HG02943 (cell line): ENCODE measurements at regions not wholly inside any gene's neighbourhood (a gene's known extent, or its start where the extent isn't known, plus 50 kb on each side); places are given as distances from the start of the nearest gene placed in this dataset.

ENCODE experiments used
- ATAC-seq: cut with Tn5 transposase; IDR thresholded peaks from one replicate; pipeline ENCODE4 v1.9.1; 2021; ENCODE audit warnings: mild to moderate bottlenecking, low read depth, moderate library complexity; ENCODE audit not compliant: unreplicated experiment

DNA sequence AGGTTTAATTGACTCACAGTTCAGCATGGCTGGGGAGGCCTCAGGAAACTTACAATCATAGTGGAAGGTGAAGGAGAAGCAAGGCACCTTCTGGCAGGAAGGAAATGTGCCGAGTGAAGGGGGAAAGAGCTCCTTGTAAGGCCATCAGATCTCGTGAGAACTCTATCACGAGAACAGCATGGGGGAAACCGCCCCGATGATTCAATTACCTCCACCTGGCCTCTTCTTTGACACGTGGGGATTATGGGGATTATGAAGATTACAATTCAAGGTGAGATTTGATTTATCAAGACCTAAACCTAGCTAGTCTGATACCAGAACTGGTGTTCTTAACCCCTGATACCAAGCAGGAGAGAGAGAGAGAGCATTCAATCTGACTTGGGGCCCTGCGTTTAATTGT, 258.7 kb downstream of the PTEN start:
- no peak for ATAC-seq

DNA sequence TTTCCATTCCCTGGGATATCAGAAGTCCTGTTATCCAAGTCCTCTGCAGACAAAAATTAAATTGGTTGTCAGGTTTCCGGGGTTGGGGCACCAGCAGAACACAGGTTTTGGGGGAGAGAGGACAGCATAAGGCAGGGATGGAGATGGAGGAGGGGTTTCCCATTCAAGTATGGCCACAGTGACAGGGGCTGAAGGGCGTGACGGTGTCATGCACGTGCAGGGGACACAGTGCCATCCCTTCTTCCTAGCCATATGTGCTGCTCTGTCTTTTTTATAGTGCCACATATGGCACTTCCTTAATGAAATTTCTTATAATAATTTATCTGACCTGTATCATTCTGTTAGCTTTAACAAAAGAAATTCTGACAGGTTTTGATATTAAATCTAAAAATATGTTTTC, 259.2 kb downstream of the PTEN start:
- no peak for ATAC-seq

DNA sequence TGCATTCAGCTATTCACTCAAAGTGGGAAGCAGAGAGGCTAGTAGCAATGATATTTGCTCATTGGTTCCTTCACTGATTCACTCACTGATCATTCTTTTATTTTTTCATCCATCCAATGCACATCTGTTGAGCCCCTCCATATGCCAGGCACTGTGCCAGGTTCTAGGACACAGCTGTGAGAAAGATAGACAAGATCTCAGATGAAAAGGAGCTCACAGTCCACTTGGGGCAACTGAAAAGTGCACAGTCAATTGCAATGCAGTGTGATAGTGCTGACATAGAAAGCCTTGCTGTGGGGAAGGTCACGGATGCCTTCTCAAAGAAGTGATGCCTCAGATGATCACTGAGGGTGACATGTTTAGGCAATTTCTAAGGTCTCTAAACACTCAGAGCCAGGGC, 262.3 kb downstream of the PTEN start:
- ATAC-seq, result no peak

DNA sequence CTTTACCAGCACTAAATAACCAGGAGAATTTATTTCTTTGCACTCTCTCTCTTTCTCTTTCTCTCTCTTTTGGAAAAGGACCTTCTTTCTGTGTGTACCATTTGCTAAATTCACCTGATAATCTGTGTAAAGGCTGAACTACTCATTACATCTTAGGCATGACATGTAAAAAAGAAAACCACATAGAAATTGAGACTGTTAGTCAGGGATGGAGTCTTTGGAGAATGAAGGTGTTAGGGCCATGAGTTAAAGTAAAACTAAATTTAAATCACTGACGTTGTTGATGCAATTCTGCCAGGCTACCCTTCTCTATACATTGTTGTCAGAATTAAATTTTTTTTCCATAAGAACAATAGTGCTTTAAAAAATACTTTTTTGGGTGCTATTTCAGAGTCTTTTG, 263.3 kb downstream of the PTEN start:
- ATAC-seq, result no peak

DNA sequence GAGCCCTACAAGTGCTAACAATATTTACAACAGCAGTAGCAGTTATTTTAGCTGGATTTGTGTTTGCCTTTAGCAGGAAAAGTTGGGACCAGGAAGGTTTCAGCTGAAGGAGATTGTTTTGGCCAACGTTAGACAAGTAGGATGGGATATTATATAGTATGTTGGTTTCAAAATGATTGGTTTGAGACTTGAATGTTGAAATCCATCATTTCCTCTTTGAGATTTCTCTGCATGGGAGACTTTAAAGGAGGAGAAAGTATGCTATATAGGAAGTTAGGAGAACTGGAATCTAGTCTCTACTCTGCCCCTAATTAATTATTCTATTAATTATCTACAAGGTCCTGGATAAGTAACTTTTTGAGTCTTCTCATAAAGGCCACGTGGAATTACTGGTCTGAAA, 263.8 kb downstream of the PTEN start:
- no peak for ATAC-seq

DNA sequence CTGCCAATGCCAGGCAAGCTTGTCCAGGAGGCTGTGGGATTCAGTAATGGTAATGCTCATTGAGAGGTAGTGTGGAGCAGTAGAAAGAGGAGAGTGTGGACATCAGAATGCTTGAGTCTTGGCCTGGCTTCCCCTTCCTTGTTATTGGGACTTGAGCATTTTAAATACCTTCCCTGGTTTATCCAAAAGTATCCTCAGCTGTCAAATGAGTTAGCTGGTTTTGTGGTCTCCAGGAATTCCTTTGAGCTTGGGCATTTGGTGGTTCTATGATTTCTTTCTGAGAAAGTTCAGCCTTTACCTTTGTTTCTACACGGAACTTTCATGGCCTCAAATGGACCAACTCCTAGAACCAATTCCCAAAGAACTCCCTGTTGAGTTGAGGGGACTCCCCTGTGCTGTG, 264.3 kb downstream of the PTEN start:
- no peak for ATAC-seq

DNA sequence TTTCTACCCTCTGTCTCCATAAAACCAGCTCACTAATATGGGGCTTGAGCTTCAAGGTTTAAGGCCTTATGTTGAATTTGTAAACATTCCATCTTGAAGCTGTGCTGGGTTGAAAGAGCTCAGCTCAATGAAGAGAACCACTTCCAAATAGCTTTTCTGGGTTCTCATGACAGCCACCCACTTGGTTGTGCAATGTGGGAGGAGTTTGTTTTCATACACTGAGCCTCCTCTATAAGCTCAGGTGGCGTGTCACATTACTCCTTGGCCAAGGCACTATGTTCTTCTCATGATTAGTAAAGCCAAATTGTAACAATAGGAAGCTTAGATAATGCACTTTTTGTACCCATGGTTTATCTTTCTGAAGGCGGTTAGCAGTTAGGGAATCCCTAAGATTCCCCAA, 265.6 kb downstream of the PTEN start:
- no peak for ATAC-seq

DNA sequence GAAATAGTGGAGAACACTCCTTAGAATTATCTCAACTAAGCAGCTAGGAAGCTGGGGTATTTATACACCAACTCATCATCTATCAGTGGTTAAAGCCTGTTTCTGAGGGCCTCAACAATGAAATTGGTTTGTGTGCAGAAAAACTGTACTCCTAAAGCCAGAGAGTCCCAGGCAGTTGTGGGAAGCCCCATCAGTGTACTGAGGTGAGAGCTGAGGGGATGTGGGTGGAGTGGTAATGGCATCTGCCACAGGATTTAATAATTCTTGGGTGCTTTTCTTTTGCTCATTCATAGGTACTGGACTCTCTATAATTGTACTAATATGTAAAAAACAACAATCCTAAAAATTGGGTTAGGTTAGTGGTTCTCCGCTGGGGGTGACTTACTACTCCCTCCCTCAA, 267.5 kb downstream of the PTEN start:
- ATAC-seq, result no peak

DNA sequence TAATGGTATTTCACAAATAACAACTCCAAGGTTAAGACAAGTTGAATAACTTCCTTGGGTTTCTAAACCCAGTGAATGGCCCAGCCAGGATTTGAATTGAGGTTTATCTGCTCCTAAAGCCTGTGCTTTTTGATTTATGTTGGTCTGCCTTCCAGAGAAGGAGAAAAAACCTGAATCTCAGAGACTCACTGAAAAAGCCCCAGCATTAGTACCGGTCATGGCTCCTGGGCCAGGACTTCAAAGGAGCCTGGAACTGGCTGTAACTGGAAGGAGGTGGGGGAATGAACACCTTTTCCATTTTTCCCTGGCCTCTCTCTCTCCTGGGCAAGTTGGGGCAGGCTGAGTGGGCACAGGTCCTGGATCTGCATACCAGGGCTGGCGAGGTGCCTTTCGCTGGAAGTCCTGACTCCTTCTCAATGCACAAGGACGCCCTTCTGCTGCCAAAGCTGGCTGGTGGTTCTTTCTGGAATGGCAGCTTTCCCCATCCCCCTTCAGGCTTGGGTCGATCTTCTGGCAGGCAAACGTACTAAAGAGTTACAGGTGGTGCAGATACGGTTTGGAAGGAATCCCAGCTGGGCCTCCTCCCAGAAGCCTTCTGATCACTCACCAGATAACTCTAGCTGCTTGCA, 268.2 kb downstream of the PTEN start:
- ATAC-seq, result no peak

DNA sequence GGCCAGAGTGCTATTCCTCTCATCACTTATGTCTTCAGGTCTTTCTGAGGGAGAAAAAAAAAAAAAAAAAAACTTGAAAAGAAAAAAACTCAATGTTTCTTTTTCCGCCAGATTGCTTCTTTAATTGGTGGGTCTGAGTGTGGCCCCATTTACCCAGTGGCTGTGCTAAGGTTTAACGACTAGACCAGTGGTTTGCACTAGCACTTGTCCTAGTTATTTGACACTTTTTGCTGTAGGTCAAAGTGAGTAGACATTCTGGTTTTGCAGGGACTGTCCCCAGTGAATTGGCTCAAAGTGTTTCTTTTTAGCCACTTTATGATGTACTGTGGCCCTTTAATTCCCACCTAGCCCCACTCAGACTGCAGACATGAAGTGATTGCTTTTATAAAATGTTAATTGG, 273.3 kb downstream of the PTEN start:
- no peak for ATAC-seq

DNA sequence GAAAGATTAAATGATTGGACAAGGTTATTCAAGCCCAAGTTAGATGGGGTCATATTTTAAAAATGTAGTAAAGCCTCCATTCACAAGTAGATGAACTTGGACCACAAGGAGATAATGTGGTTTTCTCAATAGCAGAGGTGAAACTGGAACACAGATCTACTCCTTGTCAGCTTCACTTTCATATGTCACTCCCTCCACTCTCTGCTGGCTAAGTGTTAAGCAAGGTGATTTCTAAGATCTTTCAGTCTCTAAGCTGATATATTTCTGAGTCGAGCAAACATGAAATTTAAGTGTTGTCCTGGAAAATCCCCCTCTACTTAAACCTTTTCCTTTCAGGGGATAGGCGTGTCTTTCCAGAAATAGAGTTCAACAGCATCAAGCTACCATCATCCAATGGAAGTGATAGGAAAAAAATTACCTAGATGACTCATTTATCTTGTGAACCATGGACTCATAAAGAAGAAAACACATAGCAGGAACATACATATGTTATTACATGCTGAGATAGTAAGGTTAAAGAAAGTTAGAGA, 275.0 kb downstream of the PTEN start:
- ATAC-seq, result peak; percentile 72

DNA sequence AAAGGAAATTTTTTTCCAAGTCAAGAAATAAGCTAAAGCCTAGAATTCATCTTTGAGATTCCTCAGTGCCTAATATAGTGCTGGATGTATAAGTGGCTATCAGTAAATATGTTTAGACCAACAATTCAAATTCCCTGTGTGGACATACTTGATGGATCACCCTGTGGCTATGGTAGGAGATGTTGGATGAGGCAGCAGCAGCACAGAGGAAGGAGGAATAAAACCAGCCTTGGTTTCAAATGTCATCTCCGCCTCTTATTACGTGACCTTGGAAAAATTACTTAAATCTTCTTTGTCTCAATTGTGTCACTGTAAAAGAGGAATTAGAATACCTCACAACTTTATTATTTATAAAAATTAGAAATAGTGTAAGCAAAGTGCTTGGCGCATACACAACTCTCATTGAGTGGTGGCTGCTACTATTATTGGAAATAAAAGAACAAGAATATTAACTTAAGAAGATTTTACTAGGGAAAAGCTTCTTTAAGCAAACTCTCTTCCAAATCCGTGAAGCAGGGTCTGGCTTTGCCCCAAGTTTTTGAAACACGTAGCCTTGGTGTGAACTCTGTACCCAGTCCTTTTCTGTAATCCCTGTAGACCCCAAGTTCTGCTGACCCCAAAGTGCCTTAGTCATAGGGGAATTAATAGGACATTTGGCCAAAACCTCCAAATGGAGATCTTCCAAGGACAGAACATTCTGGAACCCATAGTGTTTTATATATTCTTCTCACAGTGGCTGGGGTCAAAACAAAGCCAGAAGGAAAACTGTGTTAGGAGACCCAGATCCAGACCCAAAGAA, 283.8 kb downstream of the PTEN start:
- no peak for ATAC-seq

DNA sequence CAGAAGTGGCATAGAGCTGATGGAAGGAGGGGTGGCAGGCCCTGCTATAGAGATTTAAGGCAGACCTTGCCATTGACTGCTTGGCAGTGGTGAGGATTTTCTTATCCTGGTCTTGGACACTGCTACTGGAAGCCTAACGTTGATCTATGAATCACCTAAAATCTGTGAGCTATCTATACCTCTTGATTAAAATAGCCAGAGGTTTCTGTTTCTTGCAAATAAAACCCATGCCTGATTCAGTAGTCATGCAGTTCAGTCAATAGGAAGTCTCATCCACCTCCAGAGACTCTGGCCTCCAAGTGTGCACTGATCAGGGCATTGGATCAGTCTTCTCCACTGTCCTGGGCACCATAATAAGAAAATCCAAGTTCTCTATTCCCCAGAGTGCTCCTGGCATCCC, 286.5 kb downstream of the PTEN start:
- no peak for ATAC-seq

DNA sequence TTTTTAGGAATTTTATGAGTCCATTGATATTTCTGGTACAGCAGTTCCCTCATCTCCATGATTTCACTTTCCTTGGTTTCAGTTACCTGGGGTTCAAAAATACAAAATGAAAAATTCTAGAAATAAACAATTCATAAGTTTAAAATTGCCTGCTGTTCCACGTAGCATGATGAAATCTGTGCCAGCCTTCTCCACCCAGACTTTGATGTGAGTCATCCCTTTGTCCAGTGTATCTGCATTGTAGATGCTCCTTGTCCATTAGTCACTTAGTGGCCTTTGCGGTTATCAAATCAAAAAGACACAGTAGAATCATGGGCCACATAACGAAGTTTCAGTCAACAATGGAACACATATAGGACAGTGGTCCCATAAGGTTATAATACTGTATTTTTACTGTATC, 286.9 kb downstream of the PTEN start:
- ATAC-seq, result no peak

DNA sequence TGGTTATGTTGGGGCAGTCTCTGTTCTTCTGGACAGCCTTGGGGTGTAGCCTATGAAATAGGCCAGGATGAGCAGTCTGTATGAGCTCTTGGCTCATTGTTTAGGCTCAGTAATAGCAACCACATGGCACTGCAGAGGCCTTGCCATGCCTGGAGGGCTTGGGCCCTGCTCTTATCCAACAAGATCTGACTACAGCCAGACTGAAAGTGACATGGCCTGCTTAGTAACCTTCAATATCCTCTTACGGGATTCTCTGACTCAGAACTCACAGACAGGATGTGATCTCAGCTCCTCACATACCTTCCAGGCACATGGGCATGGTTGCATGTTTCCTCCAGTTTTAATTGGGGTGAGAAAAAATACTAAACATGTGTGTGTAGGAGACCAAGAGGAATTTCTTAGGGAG, 289.3 kb downstream of the PTEN start:
- peak; percentile 71 for ATAC-seq

DNA sequence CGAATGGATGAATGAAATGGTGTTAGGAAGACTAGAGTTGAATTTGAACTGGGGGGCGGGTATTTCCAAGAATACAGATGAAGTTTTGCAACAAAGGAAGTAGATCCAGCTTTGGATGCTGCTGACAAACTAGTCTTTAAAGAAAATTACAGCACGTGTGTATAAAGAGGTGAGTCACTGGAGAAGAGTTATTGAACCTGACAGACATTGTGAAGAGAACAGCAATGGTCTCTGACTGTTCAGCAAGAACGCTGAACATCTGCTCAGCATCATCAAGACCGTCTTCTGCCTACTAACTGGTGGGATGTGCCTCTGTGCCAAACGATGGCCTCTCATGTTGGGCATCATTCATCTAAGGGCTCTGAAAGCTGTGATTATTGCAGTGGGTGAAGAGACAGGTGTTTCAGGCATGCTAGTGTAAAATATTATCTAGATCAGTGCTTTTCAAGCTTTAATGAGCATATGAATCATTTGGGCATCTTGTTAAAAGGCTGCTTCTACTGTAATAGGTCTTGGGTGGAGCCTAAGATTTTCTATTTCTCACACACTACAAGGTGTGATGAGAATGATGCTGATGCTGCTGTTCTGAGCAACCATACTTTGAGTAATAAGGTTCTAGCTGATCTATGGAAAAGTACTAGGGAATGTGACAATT, 291.3 kb downstream of the PTEN start:
- no peak for ATAC-seq

DNA sequence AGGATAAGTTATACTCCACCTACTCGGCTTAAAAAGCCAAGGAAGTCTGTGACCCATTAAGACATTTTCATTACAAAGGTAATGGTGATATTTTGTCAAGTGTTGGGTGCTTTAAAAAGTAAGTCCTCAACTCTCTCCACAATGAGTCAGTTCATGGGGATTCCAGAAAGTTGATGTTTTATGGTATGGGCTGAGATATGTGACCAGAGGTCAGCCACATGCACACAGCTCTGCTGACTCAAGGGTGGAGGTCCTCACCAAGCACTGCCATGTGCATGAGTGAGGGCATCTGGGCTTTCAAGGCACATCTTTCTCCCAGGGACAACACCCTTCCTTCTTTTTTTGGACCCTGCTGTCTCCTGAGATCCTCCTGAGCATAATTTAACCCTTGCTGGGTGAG, 292.9 kb downstream of the PTEN start:
- no peak for ATAC-seq

DNA sequence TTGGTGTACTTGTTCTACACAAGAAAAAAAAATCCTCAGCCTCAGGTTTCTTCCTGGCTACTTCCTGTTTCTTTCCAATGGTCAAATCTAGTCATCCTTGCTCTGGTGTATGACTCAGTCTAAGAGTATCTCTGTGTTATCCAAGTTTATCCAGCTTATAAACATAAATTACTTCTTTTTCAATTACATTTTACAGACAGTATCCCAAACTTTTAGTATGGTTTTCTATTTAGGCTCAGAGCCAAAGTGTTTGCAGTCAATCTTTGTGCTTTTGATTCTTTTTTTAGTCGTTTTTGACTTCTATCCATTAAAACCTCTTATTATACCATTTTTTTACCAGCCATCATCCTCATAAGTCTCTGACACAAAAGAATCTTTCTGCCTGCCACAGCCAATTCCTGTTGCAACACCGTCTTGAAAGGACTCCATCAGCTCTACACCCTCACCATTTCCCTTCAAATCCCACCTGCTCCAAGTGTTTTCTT, 294.6 kb downstream of the PTEN start:
- no peak for ATAC-seq

DNA sequence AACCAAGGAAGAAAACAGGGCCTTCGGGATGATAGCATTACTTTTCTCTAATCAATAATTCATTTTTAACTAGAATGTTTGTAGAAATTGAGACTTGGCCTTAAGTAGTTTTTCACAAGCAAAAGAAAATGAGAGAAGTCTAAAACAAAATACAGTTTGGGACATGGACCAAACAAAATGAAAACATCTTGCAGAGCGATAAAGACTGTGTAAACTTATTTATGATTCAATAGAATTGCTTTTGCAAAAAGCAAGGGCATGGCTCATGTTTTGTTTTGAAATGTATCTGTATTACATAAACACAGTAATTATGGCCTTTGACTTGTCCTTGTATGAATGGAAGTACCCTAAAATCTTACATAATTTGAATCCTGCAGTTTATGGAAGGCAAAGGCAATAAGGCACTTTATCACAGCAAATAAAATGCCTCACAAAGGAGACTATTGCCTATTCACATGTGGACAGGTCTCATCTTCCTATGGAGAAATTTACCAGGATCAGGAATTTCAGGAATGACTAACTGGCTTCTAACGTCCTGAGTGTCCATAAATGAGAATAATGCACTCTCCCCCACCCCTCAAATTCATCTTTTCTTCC, 295.2 kb downstream of the PTEN start:
- no peak for ATAC-seq

DNA sequence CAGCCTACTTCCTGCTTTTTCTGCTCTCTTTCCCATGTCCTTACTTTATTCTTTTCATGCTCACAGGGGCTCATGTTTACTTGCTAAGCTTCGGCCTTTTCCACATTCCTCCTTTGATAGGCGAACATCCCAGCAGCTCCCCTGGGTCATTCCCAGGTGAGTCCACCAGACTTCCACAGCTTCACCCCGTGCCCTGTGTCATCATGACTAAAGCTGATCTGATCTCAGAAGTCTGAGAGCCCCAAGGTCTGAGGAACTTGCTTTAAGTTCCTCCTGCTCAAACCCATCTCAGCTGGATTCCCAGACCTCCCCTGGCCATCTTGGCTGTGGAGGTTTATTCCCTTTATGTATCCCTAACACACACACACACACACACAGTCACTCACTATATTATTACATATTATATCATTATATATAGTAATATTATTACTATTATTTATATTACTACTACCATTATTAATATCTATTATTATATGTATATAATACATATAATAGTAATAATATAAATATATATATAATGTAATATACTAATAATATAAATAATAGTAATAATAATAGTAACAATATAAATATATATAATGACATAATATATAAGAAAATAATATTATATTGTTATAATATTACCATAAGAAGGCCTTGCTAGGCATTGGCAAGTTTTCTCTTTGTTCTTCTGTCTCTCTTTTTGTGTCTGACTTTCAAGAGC, 295.9 kb downstream of the PTEN start:
- no peak for ATAC-seq
